ENCODE measurements at regions not wholly inside any gene's neighbourhood (a gene's known extent, or its start where the extent isn't known, plus 50 kb on each side); places are given as distances from the start of the nearest gene placed in this dataset.

- DNase-seq (ENCODE audit: low spot score) (no peak), ATAC-seq (ENCODE audit: low FRiP score) (no peak)
- TF ChIP-seq, protein P1, sequence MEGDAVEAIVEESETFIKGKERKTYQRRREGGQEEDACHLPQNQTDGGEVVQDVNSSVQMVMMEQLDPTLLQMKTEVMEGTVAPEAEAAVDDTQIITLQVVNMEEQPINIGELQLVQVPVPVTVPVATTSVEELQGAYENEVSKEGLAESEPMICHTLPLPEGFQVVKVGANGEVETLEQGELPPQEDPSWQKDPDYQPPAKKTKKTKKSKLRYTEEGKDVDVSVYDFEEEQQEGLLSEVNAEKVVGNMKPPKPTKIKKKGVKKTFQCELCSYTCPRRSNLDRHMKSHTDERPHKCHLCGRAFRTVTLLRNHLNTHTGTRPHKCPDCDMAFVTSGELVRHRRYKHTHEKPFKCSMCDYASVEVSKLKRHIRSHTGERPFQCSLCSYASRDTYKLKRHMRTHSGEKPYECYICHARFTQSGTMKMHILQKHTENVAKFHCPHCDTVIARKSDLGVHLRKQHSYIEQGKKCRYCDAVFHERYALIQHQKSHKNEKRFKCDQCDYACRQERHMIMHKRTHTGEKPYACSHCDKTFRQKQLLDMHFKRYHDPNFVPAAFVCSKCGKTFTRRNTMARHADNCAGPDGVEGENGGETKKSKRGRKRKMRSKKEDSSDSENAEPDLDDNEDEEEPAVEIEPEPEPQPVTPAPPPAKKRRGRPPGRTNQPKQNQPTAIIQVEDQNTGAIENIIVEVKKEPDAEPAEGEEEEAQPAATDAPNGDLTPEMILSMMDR (IDR thresholded peaks at IDR 0.05) = no peak
Observed at GRCh38 chr2:71813315-71813714, 334.3 kb downstream of the CYP26B1 start.

GRCh38 chr2:71812736-71813135 lies 334.9 kb downstream of the CYP26B1 start:
- ATAC-seq (ENCODE audit: low FRiP score) (no peak), DNase-seq (ENCODE audit: low spot score) (no peak)

GRCh38 chr2:71811726-71812125 lies 335.9 kb downstream of the CYP26B1 start:
- TF ChIP-seq, protein P1 (IDR thresholded peaks at IDR 0.05) = no peak
- DNase-seq (ENCODE audit: low spot score) = no peak
- no peak for ATAC-seq (ENCODE audit: low FRiP score)

More at GRCh38 chr2:71812736-71813135, 334.9 kb downstream of the CYP26B1 start:
- TF ChIP-seq, protein P1 (IDR thresholded peaks at IDR 0.05) = no peak

- TF ChIP-seq, protein P1 (IDR thresholded peaks at IDR 0.05) = no peak
- ATAC-seq (ENCODE audit: low FRiP score) = no peak
- no peak for DNase-seq (ENCODE audit: low spot score)
Observed at GRCh38 chr2:71811157-71811556, 336.5 kb downstream of the CYP26B1 start.

DNA sequence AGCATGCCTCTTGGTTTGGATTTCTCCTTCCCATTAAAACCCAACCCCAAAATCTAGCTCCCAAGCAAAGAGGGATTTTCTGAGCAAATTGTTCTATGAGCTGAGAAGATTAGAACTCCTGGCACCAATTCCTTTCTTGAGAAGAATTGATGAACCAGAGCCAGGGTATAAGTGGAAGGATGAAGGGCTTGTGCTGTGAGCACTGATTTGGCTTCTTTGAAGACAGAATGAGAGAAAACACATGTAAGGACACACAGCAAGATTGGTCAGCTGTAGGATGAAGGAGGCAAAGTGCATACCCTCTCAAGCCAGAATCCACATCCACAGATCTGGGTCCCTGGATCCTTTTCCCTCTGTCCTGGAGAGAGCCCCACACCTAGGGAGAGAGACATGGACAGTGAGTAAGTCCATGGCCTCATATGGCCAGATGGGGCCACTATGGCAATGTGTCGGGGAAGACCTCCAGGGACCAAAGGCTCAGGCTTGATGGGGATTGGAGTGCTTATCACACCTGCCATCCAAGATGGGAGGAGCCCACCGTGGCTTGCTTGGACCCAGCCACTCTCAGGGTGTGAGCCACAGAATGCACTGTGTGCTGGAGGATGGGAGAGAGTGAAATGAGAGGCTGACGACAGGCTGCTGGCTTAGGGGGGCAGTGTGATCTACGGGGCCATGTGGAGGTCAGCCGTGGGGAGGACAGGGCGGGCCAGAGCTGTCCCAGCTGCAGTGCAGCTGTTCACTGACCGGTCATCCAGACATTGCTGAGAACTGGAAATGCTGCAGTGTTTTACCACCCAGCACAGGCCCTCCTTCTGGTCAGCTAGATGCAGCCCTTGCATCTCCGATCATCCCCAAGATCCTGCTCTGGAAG lies 339.8 kb downstream of the CYP26B1 start:
- ATAC-seq (ENCODE audit: low FRiP score) (no peak), DNase-seq (ENCODE audit: low spot score) (no peak)
- TF ChIP-seq, protein P1 (IDR thresholded peaks at IDR 0.05) = no peak

GRCh38 chr2:71806432-71806831 lies 341.2 kb downstream of the CYP26B1 start:
- DNase-seq (ENCODE audit: low spot score) (no peak), ATAC-seq (ENCODE audit: low FRiP score) (no peak)
- TF ChIP-seq, protein P1 (IDR thresholded peaks at IDR 0.05) = no peak

DNA sequence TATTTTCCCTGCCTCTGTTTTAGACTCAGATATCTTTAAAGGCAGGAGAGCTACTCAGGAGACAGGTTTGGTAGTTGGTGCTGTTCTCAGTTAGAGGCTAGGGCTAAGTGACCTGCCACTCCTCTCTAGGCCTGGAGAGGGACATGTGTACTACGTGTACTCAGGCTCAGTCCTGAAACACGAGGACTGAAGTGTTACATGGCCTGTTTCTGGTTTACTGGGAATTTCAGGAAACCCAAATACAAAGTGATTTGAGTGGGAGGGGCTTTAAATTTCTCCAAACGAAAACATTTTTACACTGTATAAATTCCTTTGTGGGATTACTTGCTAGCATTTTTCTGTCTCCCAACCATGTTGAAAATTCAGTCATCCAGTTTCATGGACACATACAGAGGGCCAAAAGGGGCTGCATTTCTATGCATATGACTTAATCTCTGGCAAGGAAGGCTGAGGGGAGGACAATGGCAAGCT lies 343.3 kb downstream of the CYP26B1 start:
- DNase-seq (ENCODE audit: low spot score) (no peak), ATAC-seq (ENCODE audit: low FRiP score) (no peak)
- TF ChIP-seq, protein P1 (IDR thresholded peaks at IDR 0.05) = no peak

Measured in omental fat pad (tissue), 3 donors.